ENCODE measurements at regions not wholly inside any gene's neighbourhood (a gene's known extent, or its start where the extent isn't known, plus 50 kb on each side); places are given as distances from the start of the nearest gene placed in this dataset.

GRCh38 chr1:199710974-199711373 lies 316.5 kb upstream of the NR5A2 start (continued):
- TF ChIP-seq MED13 (CRISPR knock-in tag; IDR thresholded peaks at IDR 0.05) = no peak

- FAIRE-seq = no peak
- Histone ChIP-seq H3K9me3 (ENCODE audit: low read length) (peaks cover 6% of the 10 kb centered on the region; the same call in 1 of the 2 replicates), H3K36me3 (replicated peaks in 1 of 2; ENCODE audit: control insufficient read depth in 1 of 2, insufficient read depth in 2 of 2, low read length in 2 of 2) (no peaks in the 10 kb centered on the region), H3K27ac (ENCODE audit: extremely low read length, insufficient read depth, low read length) (no peak overlapping the region), H2AFZ (ENCODE audit: low read length) (no peak overlapping the region), H3K4me3 (replicated peaks in 1 of 3; ENCODE audit: insufficient read depth in 1 of 3, low read depth in 2 of 3, low read length in 3 of 3) (no peak overlapping the region), H3K79me2 (ENCODE audit: insufficient read depth, low read length) (no peaks in the 10 kb centered on the region), H3K4me1 (ENCODE audit: insufficient read depth, low read length) (no peaks in the 10 kb centered on the region), H3K27me3 (ENCODE audit: control insufficient read depth in 1 of 2, insufficient read depth in 2 of 2, low read length in 2 of 2) (no peaks in the 10 kb centered on the region), H3K4me2 (ENCODE audit: low read depth, low read length) (no peak overlapping the region), H4K20me1 (ENCODE audit: insufficient read depth, low read length) (no peaks in the 10 kb centered on the region), H3K9ac (ENCODE audit: insufficient read depth, low read depth, low read length) (no peak overlapping the region)
- in situ Hi-C loops (cut with HindIII; ENCODE audit: extremely low pct_ligation_motif_present, low pct_unique_long_range_greater_than_20kb) = no loop called here
- no peak for TF ChIP-seq SP1 (IDR thresholded peaks at IDR 0.05)
- TF ChIP-seq SP1 (CRISPR knock-in tag; IDR thresholded peaks at IDR 0.05) = no peak
- no peak for TF ChIP-seq YY1 (IDR thresholded peaks at IDR 0.05; ENCODE audit: insufficient read depth, insufficient replicate concordance, low read depth, low read length)
- no peak for TF ChIP-seq ZC3H4 (CRISPR knock-in tag; IDR thresholded peaks at IDR 0.05; ENCODE audit: borderline replicate concordance)
- no peak for TF ChIP-seq ZBTB7A (CRISPR knock-in tag; IDR thresholded peaks at IDR 0.05)
- no peak for TF ChIP-seq TP53 (CRISPR knock-in tag; conservative IDR thresholded peaks at IDR 0.05)
- no peak for TF ChIP-seq MED8 (CRISPR knock-in tag; IDR thresholded peaks at IDR 0.05; ENCODE audit: insufficient replicate concordance)
- intact Hi-C loops (cut with micrococcal nuclease; ENCODE audit: unreplicated experiment) = no loop called here
- ATAC-seq = no peak
- BruUV-seq (replicated peaks) = no TSS peak
- WGBS (ENCODE audit: low lambda C conversion rate) = 7% methylated on average over 1 of the region's 1 CpG
- ChIA-PET CTCF (ENCODE audit: low intra/inter-chr PET ratio, low total read pairs) (no interaction called here), POLR2A (no interaction called here)
- no peak for DNase-seq (ENCODE audit: low spot score)
Observed at GRCh38 chr1:199716729-199717128, 310.8 kb upstream of the NR5A2 start.

GRCh38 chr1:199719156-199719842 lies 308.2 kb upstream of the NR5A2 start:
- no peak overlapping the region for H3K4me3 ChIP-seq (replicated peaks in 1 of 3; ENCODE audit: insufficient read depth in 1 of 3, low read depth in 2 of 3, low read length in 3 of 3)
- H3K79me2 ChIP-seq (ENCODE audit: insufficient read depth, low read length) = no peaks in the 10 kb centered on the region
- H3K27ac ChIP-seq (ENCODE audit: extremely low read length, insufficient read depth, low read length) = no peak overlapping the region
- in situ Hi-C loops (cut with HindIII; ENCODE audit: extremely low pct_ligation_motif_present, low pct_unique_long_range_greater_than_20kb) (no loop called here), intact Hi-C loops (cut with micrococcal nuclease; ENCODE audit: unreplicated experiment) (no loop called here)
- CTCF ChIA-PET (ENCODE audit: low intra/inter-chr PET ratio, low total read pairs) = no interaction called here
- no peak overlapping the region for H3K9ac ChIP-seq (ENCODE audit: insufficient read depth, low read depth, low read length)
- H3K27me3 ChIP-seq (ENCODE audit: control insufficient read depth in 1 of 2, insufficient read depth in 2 of 2, low read length in 2 of 2) = no peaks in the 10 kb centered on the region
- 32% methylated on average over 3 of the region's 3 CpGs for WGBS (ENCODE audit: low lambda C conversion rate)
- FAIRE-seq = no peak
- no peak overlapping the region for H3K4me2 ChIP-seq (ENCODE audit: low read depth, low read length)
- H4K20me1 ChIP-seq (ENCODE audit: insufficient read depth, low read length) = no peaks in the 10 kb centered on the region
- H2AFZ ChIP-seq (ENCODE audit: low read length) = no peak overlapping the region
- POLR2A ChIA-PET = no interaction called here
- no peaks in the 10 kb centered on the region for H3K4me1 ChIP-seq (ENCODE audit: insufficient read depth, low read length)
- H3K36me3 ChIP-seq (replicated peaks in 1 of 2; ENCODE audit: control insufficient read depth in 1 of 2, insufficient read depth in 2 of 2, low read length in 2 of 2) = no peaks in the 10 kb centered on the region
- no peak for ATAC-seq
- BruUV-seq (replicated peaks) = no TSS peak
- no peak for DNase-seq (ENCODE audit: low spot score)
- no peaks in the 10 kb centered on the region for H3K9me3 ChIP-seq (ENCODE audit: low read length)
- TF ChIP-seq MED13 (CRISPR knock-in tag; IDR thresholded peaks at IDR 0.05) (no peak), HNRNPK (IDR thresholded peaks at IDR 0.05; ENCODE audit: low read depth, low read length, poor library complexity, severe bottlenecking) (peak; percentile 73), TOPORS (CRISPR knock-in tag; IDR thresholded peaks at IDR 0.05) (no peak), ARNTL (CRISPR knock-in tag; IDR thresholded peaks at IDR 0.05) (no peak), AGO1 (IDR thresholded peaks at IDR 0.05; ENCODE audit: low read depth, low read length, poor library complexity, severe bottlenecking) (no peak), HMG20B (CRISPR knock-in tag; conservative IDR thresholded peaks at IDR 0.05) (no peak), TCF7 (IDR thresholded peaks at IDR 0.05; ENCODE audit: low read depth) (no peak), MED8 (CRISPR knock-in tag; IDR thresholded peaks at IDR 0.05; ENCODE audit: insufficient replicate concordance) (no peak), FIP1L1 (IDR thresholded peaks at IDR 0.05; ENCODE audit: borderline replicate concordance, insufficient read depth, low read depth, low read length) (no peak), CBX2 (IDR thresholded peaks at IDR 0.05; ENCODE audit: low read depth, low read length) (no peak), CBX2 (CRISPR knock-in tag; IDR thresholded peaks at IDR 0.05; ENCODE audit: low read depth) (no peak), SKI (IDR thresholded peaks at IDR 0.05; ENCODE audit: partially characterized antibody) (no peak), AKAP8 (CRISPR knock-in tag; IDR thresholded peaks at IDR 0.05) (no peak)
